T-helper 1 cell (primary cell): ENCODE measurements at regions not wholly inside any gene's neighbourhood (a gene's known extent, or its start where the extent isn't known, plus 50 kb on each side); places are given as distances from the start of the nearest gene placed in this dataset.
"Not testable (repeated sequence)": the region's sequence is repeated elsewhere in the genome, so short reads cannot be mapped to it uniquely, and the experiment has no call there.

Experiments
- DNase-seq, 5 donors: peaks; one replicate each; pipeline ENCODE4 v3.0.0-alpha.2; 2012 to 2020

DNA sequence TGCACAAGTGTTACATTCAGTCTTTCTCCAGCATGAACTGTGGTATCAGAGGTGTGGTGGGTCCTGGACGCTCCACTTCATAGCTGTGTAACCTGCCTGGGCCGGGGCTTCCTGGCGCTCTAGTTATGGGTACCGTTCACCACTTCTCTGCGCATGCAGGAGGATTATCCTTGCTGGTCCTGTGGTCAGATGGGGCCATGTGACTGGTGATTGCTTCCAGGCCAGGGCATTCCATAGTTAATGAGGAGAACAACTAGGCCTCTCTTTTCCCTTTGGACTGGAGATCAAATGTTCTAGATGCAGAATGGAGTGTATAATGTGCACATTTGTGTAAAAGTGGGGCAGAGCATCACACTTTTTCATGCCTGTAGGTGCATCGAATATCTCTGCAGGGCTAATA is 444.0 kb downstream of the AACS start:
- DNase-seq: no peak

DNA sequence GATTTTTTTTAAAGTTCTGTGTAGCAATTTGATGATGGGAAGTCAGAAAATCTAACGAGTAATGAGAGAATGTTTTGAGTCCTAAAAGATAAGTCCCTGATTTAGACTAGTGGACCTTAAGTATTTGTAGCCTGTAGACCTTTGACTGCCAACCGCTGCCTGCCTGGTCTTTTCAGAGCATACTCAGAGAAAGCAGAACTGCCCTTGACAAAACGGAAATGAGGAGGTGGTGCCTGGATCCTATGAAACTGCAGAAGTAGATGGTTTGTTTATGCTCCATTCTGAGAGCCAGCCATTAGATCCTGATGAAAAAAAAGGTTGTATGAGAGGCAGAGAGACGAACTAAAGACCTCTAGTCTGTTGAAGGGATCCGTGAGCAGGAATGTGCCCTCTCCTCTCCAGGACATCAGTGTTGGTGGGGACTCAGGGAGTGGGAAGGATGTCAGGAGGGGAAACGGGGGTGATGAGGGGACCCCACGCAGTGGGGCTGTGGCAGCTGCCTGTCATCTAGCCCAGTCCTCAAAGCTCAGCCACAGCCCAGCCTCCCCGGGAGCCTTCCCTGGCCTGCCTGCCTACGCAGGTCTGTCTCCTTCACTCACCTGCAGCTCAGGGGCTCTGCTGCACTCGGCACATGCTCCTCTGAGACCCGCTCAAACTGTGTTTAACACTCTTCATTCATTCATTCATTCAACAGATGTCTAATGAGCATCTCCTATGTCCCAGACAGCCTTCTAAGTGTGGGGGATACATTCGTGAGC is 447.5 kb downstream of the AACS start:
- DNase-seq: no peak

DNA sequence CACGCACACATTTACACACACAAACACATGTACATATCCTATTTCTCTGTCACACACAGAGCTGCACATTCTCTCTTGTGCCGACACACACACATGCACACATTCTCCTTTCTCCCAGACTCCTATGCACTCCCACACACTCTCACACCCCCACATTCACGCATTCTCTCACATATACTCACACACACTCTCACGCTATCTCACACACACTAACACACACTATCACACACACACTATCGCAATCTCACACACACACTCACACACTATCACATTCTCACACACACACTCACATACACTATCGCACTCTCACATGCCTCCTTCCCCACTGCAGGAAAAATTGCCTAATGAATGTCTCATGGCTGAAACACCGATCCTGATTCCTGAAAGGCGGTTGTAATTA is 450.7 kb downstream of the AACS start:
- no peak for DNase-seq

DNA sequence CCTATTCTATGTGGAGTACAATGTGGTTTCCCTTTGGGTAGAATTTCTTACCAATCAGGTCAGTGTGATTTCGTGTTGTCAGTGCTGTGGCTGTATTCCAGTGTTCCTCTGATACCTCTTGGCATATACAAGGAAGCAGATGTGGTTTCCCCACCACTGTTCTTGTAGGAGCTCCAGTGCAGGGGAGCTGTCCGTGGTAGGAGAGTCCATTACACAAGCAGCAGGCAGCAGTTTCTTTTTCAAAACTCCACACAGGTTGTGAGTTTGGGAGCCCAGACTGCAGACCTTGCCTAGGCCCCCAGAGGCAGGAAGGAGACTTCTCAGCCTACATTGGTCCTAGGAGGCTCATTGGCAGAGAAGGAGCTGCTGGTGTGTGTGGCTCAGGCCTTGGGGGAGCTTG is 452.8 kb downstream of the AACS start:
- no peak for DNase-seq

DNA sequence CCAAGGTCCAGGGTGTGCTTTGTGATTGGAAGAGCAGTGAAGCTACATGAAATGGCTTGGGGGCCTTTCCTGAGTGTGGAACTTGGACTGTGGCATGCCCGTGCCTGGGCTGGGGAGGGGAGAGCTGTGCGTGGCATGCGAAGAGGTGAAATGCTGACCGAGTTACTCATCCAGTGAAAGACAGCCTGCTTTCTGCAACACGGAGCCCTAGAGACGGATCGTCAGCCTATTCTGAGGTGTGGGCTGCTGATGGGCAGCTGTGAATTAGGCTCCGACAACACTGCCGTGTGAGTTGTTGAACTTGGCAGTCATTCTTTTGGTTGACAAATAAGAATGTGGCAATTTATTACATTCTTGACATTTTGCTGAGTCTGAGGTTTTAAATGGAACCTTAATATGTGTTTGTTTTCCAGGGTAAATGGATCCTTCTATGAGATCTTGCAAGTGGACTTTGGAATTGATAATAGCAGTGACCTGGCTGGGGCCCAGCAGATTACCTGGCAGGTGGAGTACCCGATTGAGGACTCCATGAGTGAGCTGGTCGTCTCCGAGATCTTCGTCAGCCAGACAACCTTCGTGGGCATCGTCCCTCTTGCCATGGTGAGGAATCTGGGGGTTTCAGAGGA is 453.9 kb downstream of the AACS start:
- DNase-seq: no peak

DNA sequence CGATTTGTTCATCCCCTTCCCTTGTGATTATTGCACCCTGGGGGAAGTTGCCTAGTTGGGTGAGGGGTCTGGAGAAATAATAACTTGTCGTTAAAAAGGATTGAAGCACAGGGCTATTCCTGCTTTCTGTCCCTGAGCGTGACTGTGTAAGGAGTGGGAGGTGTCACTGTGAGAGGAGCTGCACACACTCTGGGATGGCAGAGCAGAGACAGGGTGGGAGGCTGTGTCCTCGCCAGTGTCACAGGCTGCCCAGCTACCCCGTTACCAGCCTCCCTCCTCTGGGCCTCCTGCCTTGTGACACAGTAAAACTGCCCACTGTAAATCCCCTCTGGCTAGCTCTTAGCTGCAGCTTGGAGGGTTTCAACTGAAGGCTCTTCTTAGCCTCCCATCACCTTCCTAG is 460.6 kb downstream of the AACS start:
- no peak for DNase-seq

DNA sequence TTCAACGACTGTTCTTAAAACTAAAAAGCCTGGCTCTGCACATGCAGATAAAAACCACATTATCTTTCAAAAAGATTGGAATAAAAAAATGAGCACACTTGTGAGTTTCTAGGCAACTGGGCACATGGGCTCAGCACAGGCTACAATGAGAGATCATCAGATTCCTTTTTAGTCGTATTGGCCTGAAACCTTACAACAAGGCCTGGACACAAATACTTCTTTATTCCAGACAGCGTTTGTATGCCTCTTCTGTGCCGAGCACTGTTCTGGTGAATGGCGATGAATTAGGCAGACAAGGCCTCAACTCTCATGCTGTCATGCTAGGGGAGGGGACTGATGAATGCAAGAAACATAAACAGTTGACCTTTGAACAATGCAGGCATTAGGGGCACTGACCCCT is 463.0 kb downstream of the AACS start:
- no peak for DNase-seq

DNA sequence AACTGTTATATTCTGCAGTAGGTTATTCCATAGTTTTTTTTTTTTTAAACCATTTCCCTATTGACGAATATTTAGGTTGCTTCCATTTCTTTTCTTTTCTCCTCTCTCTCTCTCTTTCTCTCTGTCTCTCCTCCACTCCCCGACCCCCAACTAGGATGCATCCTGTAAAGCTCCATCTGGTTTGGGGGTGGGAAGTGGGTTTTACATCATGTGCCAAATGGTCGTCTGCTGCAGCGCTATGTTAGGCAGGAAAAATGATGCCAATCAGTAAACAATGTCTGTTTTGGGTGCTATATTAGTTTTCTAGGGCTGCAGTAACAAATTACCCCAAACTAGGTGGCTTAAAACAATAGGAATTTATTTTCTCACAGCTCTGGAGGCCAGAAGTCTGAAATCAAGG is 465.0 kb downstream of the AACS start:
- DNase-seq: no peak

DNA sequence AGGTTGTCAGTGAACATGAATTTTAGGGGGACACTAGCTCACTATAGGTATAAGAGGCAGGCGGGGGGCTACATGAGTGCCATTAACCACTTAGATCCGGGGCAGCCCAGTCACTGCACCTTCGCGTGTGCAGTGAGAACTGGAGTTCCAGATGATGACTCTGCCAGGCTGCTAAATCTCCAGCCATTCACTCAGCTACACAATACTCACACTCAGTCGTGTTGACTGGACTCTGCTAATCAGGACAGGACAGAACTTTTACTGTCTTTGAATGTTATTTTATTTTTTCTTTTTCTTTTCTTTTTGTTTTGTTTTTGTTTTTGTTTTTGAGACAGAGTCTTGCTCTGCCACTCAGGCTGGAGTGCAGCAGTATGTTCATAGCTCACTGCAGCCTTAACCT is 465.6 kb downstream of the AACS start:
- no peak for DNase-seq

DNA sequence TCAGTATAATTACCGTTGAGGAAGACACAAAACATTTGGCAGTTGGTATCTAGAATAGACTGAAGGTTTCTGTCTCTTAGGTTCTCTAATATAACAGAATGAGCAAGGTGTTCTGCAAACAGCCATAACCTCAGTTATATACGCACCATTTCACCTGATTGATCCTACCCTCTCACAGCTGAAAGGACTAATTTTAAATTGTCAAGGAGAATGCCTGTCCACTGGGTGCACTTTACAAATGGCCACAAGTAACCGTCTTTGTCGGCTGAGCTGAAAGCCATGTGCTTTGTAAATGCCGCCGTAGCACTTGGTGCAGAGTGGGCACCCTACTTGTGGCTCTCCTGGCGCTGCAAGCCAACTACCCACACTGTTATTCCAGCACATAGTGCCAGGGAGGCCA is 466.3 kb downstream of the AACS start:
- DNase-seq: no peak

DNA sequence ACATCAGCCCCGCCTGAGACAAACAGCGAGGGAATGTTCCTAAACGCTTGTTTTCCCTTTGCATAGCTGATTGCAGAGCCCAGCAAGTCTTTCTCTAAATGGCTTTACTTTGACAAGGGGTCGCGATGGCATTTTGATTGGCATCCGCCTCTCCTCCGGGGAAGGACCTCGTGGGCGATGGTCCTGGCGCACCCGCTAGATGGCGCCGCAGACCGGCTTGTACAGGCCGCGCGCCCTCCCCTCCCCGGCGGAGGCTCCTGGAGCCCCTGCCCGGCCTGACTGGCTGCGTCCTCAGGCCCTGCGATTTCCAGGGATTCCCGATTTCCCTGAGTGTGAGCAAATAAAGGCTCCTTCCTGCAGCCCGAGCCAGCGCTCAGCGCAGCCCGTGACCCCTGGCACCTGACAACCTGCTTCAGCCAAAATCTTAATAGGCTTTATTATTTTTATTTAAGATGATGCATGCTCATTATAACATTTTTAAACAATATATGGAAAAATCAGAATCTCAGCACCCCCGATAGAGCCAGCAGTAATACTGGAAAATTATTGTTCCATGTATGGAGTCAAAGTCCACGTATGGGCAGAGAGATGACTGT is 468.3 kb downstream of the AACS start:
- DNase-seq: no peak

DNA sequence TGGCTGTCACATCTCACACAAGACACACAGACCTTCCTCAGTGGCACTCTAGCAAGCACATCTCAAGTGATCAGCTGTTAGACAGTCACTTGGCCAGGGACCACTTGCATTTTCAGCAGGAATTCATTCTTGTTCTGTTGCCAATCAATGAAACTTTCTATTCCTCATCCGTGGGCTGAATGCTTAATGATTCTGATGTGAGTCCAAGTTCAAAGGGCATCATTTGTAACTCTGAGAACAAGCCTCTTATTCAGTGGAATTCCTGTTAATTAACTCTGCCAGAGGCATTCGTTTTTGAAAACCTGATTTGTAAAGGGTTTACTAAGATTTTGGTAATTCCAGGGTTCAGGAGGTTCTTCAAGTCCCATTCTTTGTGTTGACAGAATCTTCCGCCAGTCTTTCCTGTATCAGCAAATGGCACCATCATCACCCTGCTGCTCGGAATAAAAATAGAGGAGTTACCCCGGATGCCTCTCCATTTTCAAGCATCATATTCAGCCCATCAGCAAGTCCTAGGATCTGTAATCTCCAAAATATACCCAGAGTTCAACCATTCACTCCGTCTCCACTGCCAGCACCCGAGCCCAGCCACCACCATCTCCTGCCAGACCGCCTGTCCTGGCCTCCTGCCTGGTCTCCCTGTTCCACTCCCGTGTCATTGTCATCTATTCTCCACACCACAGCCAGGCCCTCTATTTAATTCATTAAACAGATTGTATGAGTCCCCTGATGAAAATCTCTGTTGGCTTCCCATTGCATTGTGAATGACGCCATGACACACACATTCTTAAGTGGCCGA is 473.4 kb downstream of the AACS start:
- no peak for DNase-seq

DNA sequence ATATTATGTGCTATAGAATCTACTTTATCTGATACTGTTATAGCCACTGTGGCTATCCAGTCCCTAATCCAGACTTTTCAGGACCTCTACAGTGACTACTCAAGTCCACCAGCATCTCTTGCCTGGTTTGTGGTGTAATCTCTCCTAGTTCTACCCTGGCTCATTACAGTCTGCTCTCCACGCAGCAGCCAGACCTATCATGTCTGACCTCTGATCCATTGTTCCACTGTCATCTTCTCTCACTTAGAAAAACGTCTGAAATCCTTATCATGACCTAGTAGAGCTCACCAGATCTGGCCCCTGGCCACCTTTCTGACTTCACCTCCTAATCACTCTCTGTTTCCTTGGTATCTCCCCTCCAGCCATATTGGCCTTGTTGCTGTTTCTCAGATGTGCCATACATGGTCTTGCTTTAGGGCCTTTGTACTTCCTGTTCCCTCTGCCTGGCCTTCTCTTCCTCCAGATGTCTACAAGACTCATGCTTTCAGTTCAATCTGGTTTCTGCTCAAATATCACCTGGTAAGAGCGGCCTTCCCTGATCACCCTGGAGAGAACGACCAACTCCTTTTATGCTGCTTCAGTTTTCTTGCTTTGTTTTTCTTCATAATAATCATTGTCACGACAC is 475.5 kb downstream of the AACS start:
- DNase-seq: no peak

DNA sequence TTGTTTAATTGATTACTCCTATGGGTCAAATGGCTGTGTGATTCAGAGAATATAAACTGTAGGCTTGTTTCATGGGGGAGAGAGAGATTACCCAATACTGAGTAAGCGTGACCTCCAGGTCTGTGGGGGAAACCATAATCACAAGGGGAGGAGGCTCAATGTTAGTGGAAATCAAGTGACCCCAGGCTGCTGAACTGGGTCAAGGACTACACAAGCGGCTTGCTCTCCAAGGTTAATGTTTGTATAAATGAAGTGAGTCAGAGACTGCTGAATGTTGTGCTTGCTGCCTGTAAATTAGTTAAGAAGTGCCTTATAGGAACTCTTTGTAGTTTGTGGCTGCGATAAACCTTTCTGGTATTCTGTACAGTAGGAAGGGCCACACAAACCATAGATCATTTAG is 479.7 kb downstream of the AACS start:
- DNase-seq: no peak

DNA sequence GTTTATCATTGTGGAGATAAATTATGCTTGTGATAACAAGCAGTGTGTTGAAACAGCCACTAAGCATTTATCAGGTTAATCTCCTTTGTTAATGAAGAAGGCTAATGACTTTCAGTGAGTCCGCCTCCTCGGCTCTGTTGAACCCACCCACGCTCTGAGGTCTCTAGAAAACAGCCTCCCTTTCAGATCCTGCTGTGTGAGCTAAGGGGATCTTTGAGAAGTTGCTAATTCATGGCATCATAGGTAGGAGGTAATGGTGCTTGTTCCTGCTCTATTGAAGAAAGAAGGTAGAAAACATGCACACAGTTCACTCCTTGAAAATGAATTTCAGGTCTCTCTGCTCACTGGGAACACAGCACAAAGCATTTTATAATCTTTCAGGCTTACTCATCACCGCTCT is 483.9 kb downstream of the AACS start:
- no peak for DNase-seq

DNA sequence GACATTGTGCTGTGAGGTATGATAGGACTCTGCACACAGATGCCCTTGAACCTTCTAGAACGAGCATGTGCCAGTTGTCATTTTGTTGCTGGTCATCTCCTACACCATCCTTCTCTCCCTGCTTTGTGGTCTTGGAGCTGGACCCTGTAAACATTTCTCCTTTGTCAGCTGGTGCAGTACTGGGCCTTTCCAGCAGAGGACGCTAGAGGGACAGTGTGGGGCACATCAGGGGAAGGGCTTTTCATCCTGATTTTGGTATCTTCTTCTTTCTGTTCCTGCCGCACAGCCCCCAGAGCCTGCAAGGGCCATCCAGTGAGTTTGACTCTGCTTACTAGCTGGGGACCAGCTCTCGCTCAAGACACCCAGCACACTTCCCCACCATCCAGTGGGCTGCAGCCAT is 484.6 kb downstream of the AACS start:
- no peak for DNase-seq

DNA sequence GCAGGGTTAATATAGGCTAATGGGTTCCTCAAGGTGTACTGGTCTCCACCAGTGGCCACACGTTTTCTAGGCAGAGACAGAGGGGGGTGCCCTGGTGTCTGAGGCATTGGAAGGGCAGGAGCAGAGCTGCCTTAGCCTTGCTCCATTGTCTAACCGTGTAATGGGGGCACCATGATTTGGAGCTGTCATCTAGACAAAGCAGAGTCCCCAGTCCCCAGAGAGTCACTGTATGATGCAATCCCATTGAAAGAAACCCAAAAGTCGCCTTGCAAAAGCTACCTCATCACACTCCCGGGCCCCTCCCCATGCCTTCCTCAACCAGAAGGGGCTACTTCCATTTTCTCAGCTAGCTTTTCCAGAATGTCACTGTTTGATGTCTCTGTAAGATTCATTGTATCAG is 487.1 kb downstream of the AACS start:
- DNase-seq: no peak

DNA sequence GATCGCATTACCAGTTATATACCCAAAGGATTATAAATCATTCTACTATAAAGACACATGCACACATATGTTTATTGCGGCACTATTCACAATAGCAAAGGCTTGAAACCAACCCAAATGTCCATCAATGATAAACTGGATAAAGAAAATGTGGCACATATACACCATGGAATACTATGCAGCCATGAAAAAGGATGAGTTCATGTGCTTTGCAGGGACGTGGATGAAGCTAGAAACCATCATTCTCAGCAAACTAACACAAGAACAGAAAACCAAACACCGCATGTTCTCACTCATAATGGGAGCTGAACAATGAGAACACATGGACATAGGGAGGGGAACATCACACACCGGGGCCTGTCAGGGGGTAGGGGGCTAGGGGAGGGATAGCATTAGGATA is 495.8 kb downstream of the AACS start:
- not testable (repeated sequence) for DNase-seq

DNA sequence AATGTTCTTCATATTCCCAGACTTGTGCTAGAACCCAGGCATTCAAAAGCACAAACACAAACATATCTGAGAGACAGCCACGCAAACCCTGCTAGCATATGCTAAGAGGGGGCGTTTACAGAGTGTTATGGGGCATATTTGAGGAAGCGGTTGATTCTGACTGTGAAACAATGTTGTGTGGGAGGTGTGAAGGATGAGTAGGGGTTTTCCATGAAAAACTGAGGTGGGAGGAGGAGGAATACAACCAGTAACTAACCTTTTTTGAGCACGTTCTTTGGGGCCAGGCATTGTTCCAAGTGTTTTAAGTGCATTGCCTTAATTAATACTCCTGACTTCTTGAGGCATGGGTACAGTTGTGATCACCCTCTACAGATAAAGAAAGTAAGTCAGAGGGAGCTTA is 499.5 kb downstream of the AACS start:
- DNase-seq: no peak

DNA sequence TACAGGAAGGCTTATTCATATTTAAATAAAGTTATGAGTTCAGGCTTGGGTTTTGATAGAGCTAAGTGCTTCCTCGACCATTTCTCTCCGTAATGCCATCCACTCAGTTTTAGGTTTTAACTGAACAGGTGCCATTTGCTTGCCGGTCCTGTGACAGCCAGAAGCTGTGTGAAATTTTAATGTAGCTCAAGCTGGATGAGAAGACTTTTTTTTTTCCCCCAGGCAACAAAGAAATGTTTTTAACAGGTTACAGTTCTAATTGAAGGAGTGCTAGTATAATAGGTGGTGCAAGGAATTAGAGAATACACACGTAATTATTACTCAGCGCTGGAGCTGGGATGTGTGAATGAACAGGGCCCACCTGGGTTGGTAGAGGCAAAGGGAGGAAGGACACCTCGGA is 502.3 kb downstream of the AACS start:
- no peak for DNase-seq

DNA sequence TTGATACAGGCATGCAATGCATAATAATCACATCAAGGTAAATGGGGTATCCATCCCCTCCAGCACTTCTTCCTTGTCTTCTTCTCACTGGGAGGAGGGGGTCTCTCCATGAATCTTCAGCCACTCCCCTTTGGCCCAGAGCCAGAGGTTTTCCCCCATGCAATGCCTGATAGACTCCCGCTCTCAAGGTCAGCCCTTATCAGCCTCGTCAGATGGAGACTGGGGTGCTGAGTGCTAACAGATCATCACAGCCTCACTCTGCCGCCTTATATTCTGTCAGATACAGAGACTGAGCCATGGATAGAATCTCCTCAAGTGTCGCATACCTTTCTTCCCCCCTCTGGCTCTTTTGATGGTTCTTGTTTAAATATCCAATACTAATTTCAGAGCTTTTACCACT is 503.1 kb downstream of the AACS start:
- no peak for DNase-seq

DNA sequence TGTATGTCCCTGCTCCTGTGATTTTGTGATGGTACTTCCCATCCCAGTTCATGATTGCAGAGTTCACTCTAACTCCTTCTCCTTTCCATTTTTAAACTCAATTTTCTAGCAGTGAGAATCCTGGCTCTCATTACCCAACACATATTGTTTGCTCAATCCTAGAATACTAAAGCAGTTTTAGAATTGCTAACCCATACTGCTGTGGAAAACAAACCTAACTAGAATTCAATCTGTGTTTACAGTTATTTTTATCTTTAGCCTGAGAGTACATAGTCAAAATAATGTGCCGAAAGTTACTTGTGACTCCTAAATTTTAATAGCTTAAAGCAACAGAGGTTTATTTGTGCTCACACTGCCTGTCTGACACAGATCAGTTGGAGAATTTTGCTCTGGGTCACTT is 508.0 kb downstream of the AACS start:
- no peak for DNase-seq

DNA sequence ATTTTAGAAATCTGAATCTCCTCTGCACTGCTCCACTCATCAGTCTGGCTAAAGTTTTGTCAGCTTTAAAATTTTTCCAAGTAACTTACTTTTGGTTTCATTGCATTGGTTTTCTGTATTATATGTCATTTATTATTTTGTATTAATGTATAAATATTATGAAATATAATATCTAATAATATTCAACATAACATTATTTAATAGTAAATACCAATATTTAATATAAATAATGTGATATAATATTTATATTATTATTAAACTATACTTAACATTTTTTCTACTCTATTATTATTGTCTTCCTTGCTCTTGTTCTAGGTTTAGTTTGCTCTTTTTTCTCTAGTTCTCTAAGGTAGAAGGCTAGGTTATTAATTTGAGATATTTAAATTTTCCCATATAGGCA is 512.1 kb downstream of the AACS start:
- DNase-seq: no peak
